Neural cell (in vitro differentiated cells): ENCODE measurements at regions not wholly inside any gene's neighbourhood (a gene's known extent, or its start where the extent isn't known, plus 50 kb on each side); places are given as distances from the start of the nearest gene placed in this dataset.

Experiments used
- H2AFZ ChIP-seq: fragments of 200-600, 300-800 bp; sonication (generic), shearing (Covaris generic); 2 replicates; pipeline ENCODE4 v1.6.0; 2014; ENCODE audit warnings: low read depth, mild to moderate bottlenecking, antibody characterized with exemption, low read length, moderate library complexity
- H3F3A ChIP-seq: fragments of 200-600 bp; shearing (Covaris generic); 2 replicates; pipeline ENCODE4 v1.6.1; 2016; ENCODE audit warnings: mild to moderate bottlenecking, moderate library complexity, mixed read lengths, antibody characterized with exemption, low read length; ENCODE audit not compliant: insufficient read depth, poor library complexity, severe bottlenecking
- H3K27ac ChIP-seq: fragments of 200-600, 300-800 bp; sonication (generic), shearing (Covaris generic); 2 replicates; pipeline ENCODE4 v1.5.1; 2014; ENCODE audit warnings: mild to moderate bottlenecking, low read length, moderate library complexity
- H3K27me3 ChIP-seq: fragments of 300-800, 200-600 bp; sonication (generic), shearing (Covaris generic); 2 replicates; pipeline ENCODE4 v1.6.0; 2014; ENCODE audit warnings: mild to moderate bottlenecking, low read depth, low read length, moderate library complexity; ENCODE audit not compliant: insufficient read depth
- H3K36me3 ChIP-seq: fragments of 300-800, 200-600 bp; sonication (generic), shearing (Covaris generic); 2 replicates; pipeline ENCODE4 v1.5.1; 2014; ENCODE audit warnings: mild to moderate bottlenecking, antibody characterized with exemption, low read length, moderate library complexity; ENCODE audit not compliant: insufficient read depth
- H3K4me2 ChIP-seq: fragments of 300-800, 200-600 bp; sonication (generic), shearing (Covaris generic); 2 replicates; pipeline ENCODE4 v1.6.0; 2014; ENCODE audit warnings: mild to moderate bottlenecking, low read length
- H3K4me3 ChIP-seq: fragments of 300-800, 200-600 bp; sonication (generic), shearing (Covaris generic); 2 replicates; pipeline ENCODE4 v1.5.1; 2014; ENCODE audit warnings: mild to moderate bottlenecking, low read length, moderate library complexity
- H3K79me2 ChIP-seq: fragments of 200-600 bp; shearing (Covaris generic); replicated peaks from 2 replicates; pipeline ENCODE4 v1.6.0; 2014; ENCODE audit warnings: mild to moderate bottlenecking, low read length, moderate library complexity; ENCODE audit not compliant: insufficient read depth
- H3K9ac ChIP-seq: fragments of 300-800, 200-600 bp; sonication (generic), shearing (Covaris generic); 2 replicates; pipeline ENCODE4 v1.6.1; 2016; ENCODE audit warnings: mild to moderate bottlenecking, low read length, mixed read lengths
- H3K9me2 ChIP-seq: fragments of 200-600 bp; shearing (Covaris generic); 2 replicates; pipeline ENCODE4 v1.6.1; 2016; ENCODE audit warnings: mild to moderate bottlenecking, low read length, mixed read lengths; ENCODE audit not compliant: insufficient read depth
- H3K9me3 ChIP-seq: fragments of 200-600, 300-800 bp; sonication (generic), shearing (Covaris generic); 2 replicates; pipeline ENCODE4 v1.6.1; 2016; ENCODE audit warnings: mild to moderate bottlenecking, mixed run types, low read length, moderate library complexity, mixed read lengths
- H4K20me1 ChIP-seq: fragments of 200-600 bp; shearing (Covaris generic); 2 replicates; pipeline ENCODE4 v1.6.1; 2016; ENCODE audit warnings: mild to moderate bottlenecking, mixed run types; ENCODE audit not compliant: insufficient read depth
- CTCF ChIP-seq: fragments of 450-650 bp; IDR thresholded peaks from 2 replicates; pipeline ENCODE4 v1.5.1; 2014; ENCODE audit warnings: antibody characterized with exemption, mild to moderate bottlenecking, moderate library complexity; ENCODE audit not compliant: poor library complexity, severe bottlenecking
- EP300 ChIP-seq: fragments of 450-650 bp; conservative IDR thresholded peaks from 2 replicates; pipeline ENCODE4 v1.6.1; 2014; ENCODE audit warnings: antibody characterized with exemption, mild to moderate bottlenecking, moderate library complexity; ENCODE audit not compliant: poor library complexity, severe bottlenecking
- EZH2 ChIP-seq: fragments of 200-600, 300-800 bp; shearing (Covaris generic), sonication (generic); IDR thresholded peaks from 2 replicates; pipeline ENCODE4 v1.6.1; 2014; ENCODE audit warnings: antibody characterized with exemption, low read length, borderline replicate concordance, mild to moderate bottlenecking; ENCODE audit not compliant: insufficient read depth, poor library complexity, severe bottlenecking
- MXI1 ChIP-seq: fragments of 450-650 bp; conservative IDR thresholded peaks from 2 replicates; pipeline ENCODE4 v1.6.1; 2014; ENCODE audit warnings: antibody characterized with exemption, mild to moderate bottlenecking; ENCODE audit not compliant: poor library complexity, severe bottlenecking
- POLR2AphosphoS5 ChIP-seq: IDR thresholded peaks from 2 replicates; pipeline ENCODE4 v1.6.1; 2012
- RAD21 ChIP-seq: fragments of 450-650 bp; conservative IDR thresholded peaks from 2 replicates; pipeline ENCODE4 v1.6.1; 2014; ENCODE audit warnings: antibody characterized with exemption, mild to moderate bottlenecking, moderate library complexity
- REST ChIP-seq: IDR thresholded peaks from 2 replicates; pipeline ENCODE4 v1.6.1; 2012; ENCODE audit warnings: borderline replicate concordance
- SMC3 ChIP-seq: fragments of 450-650 bp; conservative IDR thresholded peaks from 2 replicates; pipeline ENCODE4 v1.6.1; 2014; ENCODE audit warnings: antibody characterized with exemption, mild to moderate bottlenecking, moderate library complexity; ENCODE audit not compliant: poor library complexity
- TAF1 ChIP-seq: IDR thresholded peaks from 2 replicates; pipeline ENCODE4 v1.6.1; 2012; ENCODE audit warnings: low read depth

GRCh38 chr1:96073100-96073499, 648.5 kb upstream of the PTBP2 start:
- no peaks in the 10 kb centered on the region for H3K9me2 ChIP-seq
- H3F3A ChIP-seq, result no peaks in the 10 kb centered on the region
- no peak for TF ChIP-seq MXI1
- TF ChIP-seq RAD21, result no peak
- no peak for TF ChIP-seq EP300
- TF ChIP-seq POLR2AphosphoS5, result no peak
- no peak for TF ChIP-seq CTCF
- no peak for TF ChIP-seq SMC3
- no peak for TF ChIP-seq EZH2
- no peak for TF ChIP-seq REST
- no peak for TF ChIP-seq TAF1

GRCh38 chr1:96074422-96074821, 647.2 kb upstream of the PTBP2 start:
- no peak overlapping the region for H2AFZ ChIP-seq
- TF ChIP-seq REST (no peak), EZH2 (no peak), CTCF (no peak), RAD21 (no peak), SMC3 (no peak), MXI1 (no peak)
- H3F3A ChIP-seq, result no peaks in the 10 kb centered on the region
- no peaks in the 10 kb centered on the region for H3K9me3 ChIP-seq
- H4K20me1 ChIP-seq, result no peaks in the 10 kb centered on the region
- H3K36me3 ChIP-seq, result no peaks in the 10 kb centered on the region
- no peak overlapping the region for H3K27ac ChIP-seq
- H3K4me3 ChIP-seq, result no peak overlapping the region
- no peak overlapping the region for H3K4me2 ChIP-seq
- H3K79me2 ChIP-seq, result no peaks in the 10 kb centered on the region
- H3K9ac ChIP-seq, result no peak overlapping the region
- H3K9me2 ChIP-seq, result no peaks in the 10 kb centered on the region
- H3K27me3 ChIP-seq, result no peaks in the 10 kb centered on the region

More at GRCh38 chr1:96073100-96073499, 648.5 kb upstream of the PTBP2 start:
- Histone ChIP-seq H3K79me2 (no peaks in the 10 kb centered on the region), H3K4me2 (no peak overlapping the region), H2AFZ (no peak overlapping the region), H3K4me3 (no peak overlapping the region), H3K9ac (no peak overlapping the region), H3K27me3 (no peaks in the 10 kb centered on the region), H4K20me1 (no peaks in the 10 kb centered on the region), H3K27ac (no peak overlapping the region), H3K9me3 (no peaks in the 10 kb centered on the region), H3K36me3 (no peaks in the 10 kb centered on the region)
